ENCODE measurements at regions not wholly inside any gene's neighbourhood (a gene's known extent, or its start where the extent isn't known, plus 50 kb on each side); places are given as distances from the start of the nearest gene placed in this dataset.

DNA sequence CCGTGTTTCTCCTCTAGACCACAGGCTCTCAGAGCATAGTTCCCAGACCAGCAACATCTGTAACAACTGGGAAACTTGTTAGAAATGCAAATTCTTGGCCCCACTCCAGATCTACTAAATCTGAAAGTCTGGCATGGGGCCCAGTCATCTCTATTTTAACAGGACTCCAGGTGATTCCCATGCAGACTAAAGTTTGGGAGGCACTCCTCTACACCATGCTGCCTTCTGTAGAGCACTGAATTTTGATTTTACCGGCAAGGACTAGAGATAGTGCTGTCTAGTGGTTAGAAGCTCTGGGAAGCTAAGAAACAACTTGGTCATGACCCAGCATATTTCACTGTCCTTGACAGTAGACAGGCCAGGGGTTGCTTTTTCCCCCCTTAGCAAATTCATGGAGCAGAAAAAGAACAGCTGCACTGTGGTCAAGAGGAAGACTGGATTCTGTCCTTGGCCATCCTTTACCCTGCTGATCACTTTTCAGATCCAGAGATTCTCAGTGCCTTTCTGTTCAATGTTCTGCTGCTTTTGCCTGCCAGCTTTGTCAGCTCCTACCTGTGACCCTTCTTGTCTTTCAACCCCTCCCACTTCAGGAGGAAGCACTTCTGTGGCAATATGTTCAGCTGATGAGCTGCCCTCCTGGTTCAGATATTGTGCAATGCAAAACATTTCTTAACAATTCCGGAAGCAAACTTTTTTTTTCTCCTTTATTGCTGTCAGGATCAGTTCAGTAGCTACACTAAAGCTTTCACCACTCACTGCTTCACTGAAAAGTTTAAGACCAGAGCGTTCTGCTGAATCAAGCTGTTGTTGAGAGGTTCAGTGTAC is 133.8 kb upstream of the NUDT4 start (continued):
- TF ChIP-seq, protein P1, sequence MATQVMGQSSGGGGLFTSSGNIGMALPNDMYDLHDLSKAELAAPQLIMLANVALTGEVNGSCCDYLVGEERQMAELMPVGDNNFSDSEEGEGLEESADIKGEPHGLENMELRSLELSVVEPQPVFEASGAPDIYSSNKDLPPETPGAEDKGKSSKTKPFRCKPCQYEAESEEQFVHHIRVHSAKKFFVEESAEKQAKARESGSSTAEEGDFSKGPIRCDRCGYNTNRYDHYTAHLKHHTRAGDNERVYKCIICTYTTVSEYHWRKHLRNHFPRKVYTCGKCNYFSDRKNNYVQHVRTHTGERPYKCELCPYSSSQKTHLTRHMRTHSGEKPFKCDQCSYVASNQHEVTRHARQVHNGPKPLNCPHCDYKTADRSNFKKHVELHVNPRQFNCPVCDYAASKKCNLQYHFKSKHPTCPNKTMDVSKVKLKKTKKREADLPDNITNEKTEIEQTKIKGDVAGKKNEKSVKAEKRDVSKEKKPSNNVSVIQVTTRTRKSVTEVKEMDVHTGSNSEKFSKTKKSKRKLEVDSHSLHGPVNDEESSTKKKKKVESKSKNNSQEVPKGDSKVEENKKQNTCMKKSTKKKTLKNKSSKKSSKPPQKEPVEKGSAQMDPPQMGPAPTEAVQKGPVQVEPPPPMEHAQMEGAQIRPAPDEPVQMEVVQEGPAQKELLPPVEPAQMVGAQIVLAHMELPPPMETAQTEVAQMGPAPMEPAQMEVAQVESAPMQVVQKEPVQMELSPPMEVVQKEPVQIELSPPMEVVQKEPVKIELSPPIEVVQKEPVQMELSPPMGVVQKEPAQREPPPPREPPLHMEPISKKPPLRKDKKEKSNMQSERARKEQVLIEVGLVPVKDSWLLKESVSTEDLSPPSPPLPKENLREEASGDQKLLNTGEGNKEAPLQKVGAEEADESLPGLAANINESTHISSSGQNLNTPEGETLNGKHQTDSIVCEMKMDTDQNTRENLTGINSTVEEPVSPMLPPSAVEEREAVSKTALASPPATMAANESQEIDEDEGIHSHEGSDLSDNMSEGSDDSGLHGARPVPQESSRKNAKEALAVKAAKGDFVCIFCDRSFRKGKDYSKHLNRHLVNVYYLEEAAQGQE (IDR thresholded peaks at IDR 0.05; ENCODE audit: unreplicated experiment), result no peak
- TF ChIP-seq, protein P2, sequence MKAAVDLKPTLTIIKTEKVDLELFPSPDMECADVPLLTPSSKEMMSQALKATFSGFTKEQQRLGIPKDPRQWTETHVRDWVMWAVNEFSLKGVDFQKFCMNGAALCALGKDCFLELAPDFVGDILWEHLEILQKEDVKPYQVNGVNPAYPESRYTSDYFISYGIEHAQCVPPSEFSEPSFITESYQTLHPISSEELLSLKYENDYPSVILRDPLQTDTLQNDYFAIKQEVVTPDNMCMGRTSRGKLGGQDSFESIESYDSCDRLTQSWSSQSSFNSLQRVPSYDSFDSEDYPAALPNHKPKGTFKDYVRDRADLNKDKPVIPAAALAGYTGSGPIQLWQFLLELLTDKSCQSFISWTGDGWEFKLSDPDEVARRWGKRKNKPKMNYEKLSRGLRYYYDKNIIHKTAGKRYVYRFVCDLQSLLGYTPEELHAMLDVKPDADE (IDR thresholded peaks at IDR 0.05), result no peak
- TF ChIP-seq, protein P3, sequence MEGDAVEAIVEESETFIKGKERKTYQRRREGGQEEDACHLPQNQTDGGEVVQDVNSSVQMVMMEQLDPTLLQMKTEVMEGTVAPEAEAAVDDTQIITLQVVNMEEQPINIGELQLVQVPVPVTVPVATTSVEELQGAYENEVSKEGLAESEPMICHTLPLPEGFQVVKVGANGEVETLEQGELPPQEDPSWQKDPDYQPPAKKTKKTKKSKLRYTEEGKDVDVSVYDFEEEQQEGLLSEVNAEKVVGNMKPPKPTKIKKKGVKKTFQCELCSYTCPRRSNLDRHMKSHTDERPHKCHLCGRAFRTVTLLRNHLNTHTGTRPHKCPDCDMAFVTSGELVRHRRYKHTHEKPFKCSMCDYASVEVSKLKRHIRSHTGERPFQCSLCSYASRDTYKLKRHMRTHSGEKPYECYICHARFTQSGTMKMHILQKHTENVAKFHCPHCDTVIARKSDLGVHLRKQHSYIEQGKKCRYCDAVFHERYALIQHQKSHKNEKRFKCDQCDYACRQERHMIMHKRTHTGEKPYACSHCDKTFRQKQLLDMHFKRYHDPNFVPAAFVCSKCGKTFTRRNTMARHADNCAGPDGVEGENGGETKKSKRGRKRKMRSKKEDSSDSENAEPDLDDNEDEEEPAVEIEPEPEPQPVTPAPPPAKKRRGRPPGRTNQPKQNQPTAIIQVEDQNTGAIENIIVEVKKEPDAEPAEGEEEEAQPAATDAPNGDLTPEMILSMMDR (conservative IDR thresholded peaks at IDR 0.05; ENCODE audit: low read depth in 2 of 2), result no peak
- TF ChIP-seq EZH2 (IDR thresholded peaks at IDR 0.05; ENCODE audit: low read depth, unreplicated experiment) (no peak), NANOG (IDR thresholded peaks at IDR 0.05; ENCODE audit: borderline replicate concordance) (no peak)

DNA sequence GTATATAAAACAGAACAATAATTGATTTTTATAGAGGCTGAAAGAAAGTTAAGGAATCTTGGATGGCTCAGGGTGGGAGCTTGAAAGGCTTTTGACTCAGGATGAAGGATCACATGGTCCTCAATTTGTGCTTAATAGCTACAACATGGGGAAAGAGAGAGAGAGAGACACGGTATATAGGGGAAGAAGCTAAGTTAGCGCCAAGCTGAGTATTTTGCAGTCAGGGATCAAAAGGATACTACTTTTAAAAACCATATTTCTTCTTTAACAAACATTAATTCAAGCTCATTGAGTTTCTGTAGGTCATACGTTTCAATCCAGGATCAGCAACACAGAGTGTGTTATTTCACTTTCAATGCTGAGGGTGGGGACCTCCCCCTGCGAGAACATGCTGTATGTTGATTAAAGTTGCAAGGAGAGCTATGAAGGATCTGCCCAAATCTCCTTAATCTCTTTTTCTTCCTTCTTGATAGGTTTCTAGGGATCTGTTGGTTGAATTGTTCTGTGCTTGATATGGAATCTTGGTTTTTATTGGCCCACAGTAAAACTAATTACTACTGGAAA is 133.1 kb upstream of the NUDT4 start:
- no peaks in the 10 kb centered on the region for H3K36me3 ChIP-seq (ENCODE audit: insufficient read depth)
- peaks cover 7% of the 10 kb centered on the region for H3K9me2 ChIP-seq (ENCODE audit: insufficient read depth)
- H3K9me3 Mint-ChIP-seq, result peaks cover 9% of the 10 kb centered on the region
- peaks cover 3% of the 10 kb centered on the region for H3K36me3 Mint-ChIP-seq (ENCODE audit: low read depth)
- peaks cover 6% of the 10 kb centered on the region; the same call in 2 of the 3 replicates for H3K4me1 Mint-ChIP-seq
- H3K4me3 ChIP-seq, result no peak overlapping the region
- ATAC-seq, result no peak
- 0 out of 2 replicates have a peak overlapping the region, but pooled peaks have one; percentile 32 for H2AFZ ChIP-seq
- no peak overlapping the region for H3K4me2 ChIP-seq
- no peaks in the 10 kb centered on the region for H4K20me1 ChIP-seq (replicated peaks; ENCODE audit: insufficient read depth)
- DNase-seq (ENCODE audit: low spot score), result no peak
- H3K79me2 ChIP-seq (replicated peaks; ENCODE audit: insufficient read depth), result no peaks in the 10 kb centered on the region
- no peaks in the 10 kb centered on the region for H3K4me1 ChIP-seq (ENCODE audit: insufficient read depth)
- H3K27me3 ChIP-seq (ENCODE audit: insufficient read depth), result no peaks in the 10 kb centered on the region
- H3K27ac ChIP-seq (ENCODE audit: low read depth), result no peak overlapping the region
- no peak overlapping the region for H3K4me3 Mint-ChIP-seq
- no peaks in the 10 kb centered on the region for H3K27me3 Mint-ChIP-seq (ENCODE audit: insufficient read depth, low read depth, poor library complexity)
- no peaks in the 10 kb centered on the region for H3F3A ChIP-seq (replicated peaks; ENCODE audit: low read depth)
- no peak overlapping the region for H3K27ac Mint-ChIP-seq
- TF ChIP-seq EZH2 (IDR thresholded peaks at IDR 0.05; ENCODE audit: low read depth, unreplicated experiment) (no peak), EZH2phosphoT487 (IDR thresholded peaks at IDR 0.05; ENCODE audit: unreplicated experiment) (no peak), CREB1 (CRISPR knock-in tag; IDR thresholded peaks at IDR 0.05; ENCODE audit: low read depth) (no peak), STAT1 (IDR thresholded peaks at IDR 0.05; ENCODE audit: unreplicated experiment) (no peak), NANOG (IDR thresholded peaks at IDR 0.05; ENCODE audit: borderline replicate concordance) (no peak), POLR2AphosphoS5 (IDR thresholded peaks at IDR 0.05; ENCODE audit: low read depth) (no peak)
- TF ChIP-seq, protein P2 (IDR thresholded peaks at IDR 0.05), result no peak
